ENCODE measurements at regions not wholly inside any gene's neighbourhood (a gene's known extent, or its start where the extent isn't known, plus 50 kb on each side); places are given as distances from the start of the nearest gene placed in this dataset.

DNA sequence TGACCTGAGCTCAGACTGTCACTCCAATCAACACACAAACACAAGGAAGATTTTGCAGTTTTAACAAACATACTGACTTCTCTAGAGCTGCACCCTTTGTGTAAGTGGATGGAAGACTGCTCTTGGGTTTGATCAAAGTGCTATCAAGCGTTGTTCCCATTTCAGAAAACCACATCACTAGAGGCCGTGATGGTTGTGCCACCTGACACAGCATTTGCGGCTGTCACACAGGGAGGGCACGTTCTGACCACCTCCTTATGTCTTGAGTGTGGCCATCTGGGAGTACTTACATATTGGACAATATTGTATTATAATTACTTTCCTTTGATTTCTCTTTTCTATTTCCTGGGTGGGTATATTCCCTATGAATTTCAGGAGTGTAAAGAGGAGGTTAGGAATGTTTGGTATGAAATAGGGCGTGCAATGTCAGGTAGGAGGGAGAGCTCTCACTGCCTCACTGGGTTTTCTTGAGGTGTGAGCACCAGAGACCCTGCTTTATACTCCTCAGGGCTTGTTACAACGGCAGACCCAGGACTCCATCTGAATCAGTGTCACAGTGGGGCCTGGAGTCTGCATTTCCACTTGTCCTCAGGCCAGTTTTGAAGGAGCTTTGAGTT lies 74.3 kb downstream of the SYNE3 start:
- no peak for DNase-seq (ENCODE audit: low read depth in 3 of 3)

DNA sequence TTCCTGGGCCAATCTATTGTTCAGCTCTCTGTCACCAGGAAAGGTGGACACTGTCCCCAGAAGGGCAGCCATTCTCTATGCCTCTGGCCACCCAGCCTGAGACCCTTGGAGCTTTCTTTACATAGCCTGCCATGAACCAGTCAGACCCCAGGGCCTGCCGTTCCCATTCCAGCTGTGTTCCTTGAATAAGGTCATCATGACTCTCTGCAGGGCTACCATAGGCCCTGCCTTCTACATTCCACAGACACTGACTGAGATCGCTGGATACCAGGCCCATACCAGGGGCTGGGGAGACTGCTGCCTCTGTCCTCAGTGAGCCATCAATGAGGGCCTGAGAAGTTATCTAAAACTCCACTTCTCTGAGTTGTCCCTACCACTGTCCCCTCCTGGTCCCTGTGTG lies 75.5 kb downstream of the SYNE3 start:
- no peak for DNase-seq (ENCODE audit: low read depth in 3 of 3)

DNA sequence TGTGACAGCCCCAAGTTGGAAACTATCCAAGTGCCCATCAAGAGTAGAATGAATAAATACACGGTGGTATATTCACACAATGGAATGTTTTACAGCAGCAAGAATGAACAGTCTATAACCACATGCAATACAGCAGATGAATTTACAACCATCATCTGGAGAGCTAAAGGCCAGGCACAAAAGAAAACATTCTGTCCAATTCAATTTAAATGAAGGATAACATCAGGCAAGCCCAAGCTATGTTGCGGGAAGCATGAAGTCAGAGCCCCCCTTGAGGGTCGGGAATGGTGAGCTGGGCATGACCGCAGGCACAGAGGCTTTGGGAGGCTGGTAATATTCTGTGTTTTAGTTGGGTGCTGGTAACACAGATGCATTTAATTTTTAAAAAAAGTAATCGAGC lies 76.0 kb downstream of the SYNE3 start:
- no peak for DNase-seq (ENCODE audit: low read depth in 3 of 3)

DNA sequence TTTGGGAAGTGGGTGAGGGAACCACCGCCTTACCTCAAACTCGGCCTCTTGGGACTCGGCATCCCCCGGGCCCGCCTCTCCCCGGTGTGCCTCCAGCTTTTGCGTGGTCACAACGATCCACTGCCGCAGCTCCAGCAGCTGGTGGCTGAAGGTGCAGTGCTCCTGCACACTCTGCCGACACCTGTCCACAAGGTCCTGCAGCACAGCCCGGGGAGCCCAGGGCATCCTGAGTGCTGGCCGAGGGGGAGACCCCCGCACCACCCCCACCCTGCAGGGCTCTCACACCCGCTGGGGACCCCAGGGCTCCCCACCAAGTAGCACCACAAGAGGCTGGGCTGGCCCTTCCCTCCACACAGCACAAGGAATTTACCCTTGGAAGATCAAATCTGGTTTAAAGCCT lies 76.6 kb downstream of the SYNE3 start:
- DNase-seq (ENCODE audit: low read depth in 3 of 3): no peak

- no peak for DNase-seq (ENCODE audit: low read depth in 3 of 3)
Measured at GRCh38 chr14:95437715-95438114, 78.7 kb downstream of the SYNE3 start.

- no peak for DNase-seq (ENCODE audit: low read depth in 3 of 3)
Measured at GRCh38 chr14:95436354-95436753, 80.1 kb downstream of the SYNE3 start.

DNA sequence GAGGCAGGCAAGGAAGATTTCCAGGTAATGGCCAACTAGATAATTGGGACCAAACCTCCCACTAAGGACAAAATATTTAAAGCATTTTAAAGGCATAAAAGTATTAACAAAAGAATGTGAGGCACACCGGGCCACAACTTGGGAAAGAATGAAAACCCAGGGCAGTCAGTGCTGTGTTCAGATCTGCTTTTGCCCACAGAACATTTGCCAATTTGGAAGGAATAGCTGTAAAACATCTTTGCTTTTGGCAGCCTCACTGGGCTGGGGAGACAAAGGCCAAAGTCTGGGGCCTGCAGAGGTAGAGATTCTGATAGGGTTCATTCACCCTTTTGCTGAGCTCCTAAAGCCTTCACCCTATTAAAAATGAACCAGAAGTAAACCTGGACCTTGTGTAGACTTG lies 82.3 kb downstream of the SYNE3 start:
- DNase-seq (ENCODE audit: low read depth in 3 of 3): no peak

DNA sequence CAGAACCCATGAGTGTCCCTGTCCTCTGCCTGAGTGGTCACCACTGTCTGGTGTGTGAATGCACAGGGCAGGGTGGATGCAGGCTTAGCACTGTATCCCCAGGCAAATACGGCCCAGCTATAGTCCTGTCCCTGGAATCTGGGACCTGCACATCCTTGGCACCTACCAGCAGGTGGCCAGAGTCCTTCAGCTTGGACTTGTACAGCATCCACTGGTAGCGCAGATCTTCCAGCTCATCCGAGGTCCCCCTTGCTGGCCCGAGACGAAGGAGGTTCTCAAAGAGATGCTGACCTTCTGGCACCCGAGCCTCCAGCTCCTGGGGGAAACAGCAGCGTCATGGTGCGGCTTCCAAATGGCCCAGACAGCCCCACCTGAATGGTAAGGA lies 83.4 kb downstream of the SYNE3 start:
- no peak for DNase-seq (ENCODE audit: low read depth in 3 of 3)

GRCh38 chr14:95432144-95433093 lies 84.0 kb downstream of the SYNE3 start:
- DNase-seq (ENCODE audit: low read depth in 3 of 3): no peak

DNA sequence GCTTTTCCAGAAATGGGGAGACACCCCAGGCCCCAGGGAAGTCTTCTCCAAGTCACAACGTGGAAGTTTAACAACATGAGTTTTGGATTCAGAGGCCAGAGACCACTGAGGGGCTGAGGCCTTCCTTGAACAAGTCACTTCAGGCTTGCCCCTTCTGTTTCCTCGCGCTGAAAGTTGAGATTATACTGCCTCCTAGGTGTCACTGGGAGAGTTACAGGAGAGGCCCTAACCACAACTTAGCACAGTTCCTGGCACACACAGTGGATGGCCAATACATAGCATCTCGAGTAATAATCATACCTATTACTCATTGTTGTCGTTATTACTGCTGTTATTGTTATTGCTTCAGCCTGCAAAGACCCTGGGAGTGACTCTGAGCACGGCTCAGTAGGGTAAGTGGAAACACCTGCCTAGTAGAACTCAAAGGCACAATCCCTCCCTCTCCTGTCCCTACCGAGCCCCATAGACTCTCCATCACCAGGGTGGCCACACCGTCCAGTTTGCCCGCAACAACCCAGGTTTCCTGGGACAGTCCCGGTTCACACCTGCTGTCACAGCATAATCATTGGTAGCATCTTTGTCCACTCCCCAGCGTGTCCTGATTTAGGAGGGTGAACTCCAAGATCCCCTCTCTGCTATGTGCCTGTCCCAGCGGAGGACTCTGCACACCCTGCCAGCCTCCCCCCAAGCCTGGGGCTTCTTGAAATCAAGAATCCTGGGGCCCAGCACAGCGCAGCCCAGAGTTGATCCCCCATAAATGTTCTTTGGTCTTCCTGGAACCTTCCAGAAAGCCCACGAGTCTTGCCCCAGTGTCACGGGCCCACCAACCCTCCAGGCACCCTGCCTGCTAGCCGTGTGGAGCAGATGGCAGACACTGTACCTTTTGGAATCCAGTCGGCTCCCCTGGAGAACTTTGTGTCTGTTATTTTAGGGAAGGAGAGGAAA lies 85.0 kb downstream of the SYNE3 start:
- no peak for DNase-seq (ENCODE audit: low read depth in 3 of 3)

- DNase-seq (ENCODE audit: low read depth in 3 of 3): no peak
Measured at GRCh38 chr14:95428557-95428956, 87.9 kb downstream of the SYNE3 start.

DNA sequence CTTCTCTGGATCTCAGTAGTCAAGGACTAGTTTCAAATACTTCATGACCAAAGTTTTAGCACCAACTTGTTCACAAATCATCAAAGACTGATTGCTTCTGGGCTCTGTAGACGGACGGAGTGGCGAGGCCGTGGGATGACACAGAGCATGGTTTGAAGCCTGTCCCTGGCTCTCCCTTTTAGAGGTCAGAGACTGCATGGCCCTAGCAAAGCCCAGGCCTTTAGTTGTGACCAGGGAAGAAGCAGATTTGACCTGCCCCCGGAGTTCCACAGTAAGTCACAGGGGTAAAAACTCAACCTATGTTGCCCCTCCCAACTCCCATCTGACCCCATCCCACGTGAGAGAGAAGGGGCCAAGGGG lies 90.4 kb downstream of the SYNE3 start:
- no peak for DNase-seq (ENCODE audit: low read depth in 3 of 3)

- DNase-seq (ENCODE audit: low read depth in 3 of 3): no peak
Measured at GRCh38 chr14:95425369-95426115, 90.9 kb downstream of the SYNE3 start.

DNA sequence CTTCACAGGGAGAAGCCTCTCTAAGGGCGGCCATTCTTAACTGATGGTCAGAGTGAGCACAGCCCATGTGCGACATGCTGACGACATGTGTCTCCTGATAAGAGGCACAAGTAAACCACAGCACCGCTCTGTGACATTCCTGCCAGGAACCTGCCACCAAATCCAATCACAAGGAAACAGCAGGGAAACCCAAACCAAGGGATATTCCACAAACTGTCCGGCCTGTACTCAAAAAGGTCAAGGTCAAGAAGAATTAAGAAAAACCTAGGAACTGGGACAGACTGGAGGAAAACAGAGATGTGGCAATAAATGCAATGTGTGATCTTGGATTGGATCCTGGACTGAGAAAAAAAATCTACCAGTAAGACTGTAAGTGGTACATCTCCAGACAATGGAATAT lies 91.9 kb downstream of the SYNE3 start:
- DNase-seq (ENCODE audit: low read depth in 3 of 3): no peak

DNA sequence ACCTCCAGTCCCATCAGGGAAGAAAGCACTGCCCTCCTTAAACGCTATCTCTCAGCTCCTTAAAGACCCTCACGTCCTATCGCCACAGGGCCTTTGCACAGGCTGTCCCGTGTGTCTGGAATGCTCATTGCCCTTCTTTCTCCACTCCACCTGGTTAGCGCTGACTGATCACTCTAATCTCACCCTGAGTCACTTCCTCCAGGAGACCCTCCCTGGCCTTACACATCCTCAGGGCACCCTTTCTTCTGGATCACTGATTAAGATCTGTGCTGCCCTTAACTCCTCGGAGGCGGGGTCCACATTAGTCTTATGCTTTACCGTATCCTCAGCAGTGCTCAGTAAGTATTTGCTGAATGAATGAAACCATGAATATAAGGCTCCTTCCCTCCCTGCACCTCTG lies 94.7 kb downstream of the SYNE3 start:
- no peak for DNase-seq (ENCODE audit: low read depth in 3 of 3)

- no peak for DNase-seq (ENCODE audit: low read depth in 3 of 3)
Measured at GRCh38 chr14:95420060-95420459, 96.4 kb downstream of the SYNE3 start.

DNA sequence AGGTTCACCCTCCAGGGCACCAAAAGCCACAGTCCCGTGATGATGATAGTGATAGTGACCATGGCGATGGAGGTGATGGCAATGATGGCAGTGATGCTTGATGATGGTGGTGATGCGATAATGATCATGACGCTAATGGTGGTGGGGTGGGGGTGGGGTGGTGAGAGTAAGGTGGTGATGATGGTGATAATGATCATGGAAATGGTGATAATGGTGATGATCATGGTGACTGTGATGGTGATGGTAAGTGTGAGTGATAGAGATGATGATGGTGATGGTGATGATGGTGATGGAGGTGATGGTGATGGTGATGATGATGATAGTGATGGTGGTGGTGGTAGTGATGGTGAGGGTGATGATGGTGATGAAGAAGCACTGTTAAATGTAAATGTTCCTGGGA lies 96.9 kb downstream of the SYNE3 start:
- DNase-seq (ENCODE audit: low read depth in 3 of 3): no peak

- DNase-seq (ENCODE audit: low read depth in 3 of 3): no peak
Measured at GRCh38 chr14:95418858-95419257, 97.6 kb downstream of the SYNE3 start.

- DNase-seq (ENCODE audit: low read depth in 3 of 3): no peak
Measured at GRCh38 chr14:95417492-95417891, 97.8 kb upstream of the CLMN start.

DNA sequence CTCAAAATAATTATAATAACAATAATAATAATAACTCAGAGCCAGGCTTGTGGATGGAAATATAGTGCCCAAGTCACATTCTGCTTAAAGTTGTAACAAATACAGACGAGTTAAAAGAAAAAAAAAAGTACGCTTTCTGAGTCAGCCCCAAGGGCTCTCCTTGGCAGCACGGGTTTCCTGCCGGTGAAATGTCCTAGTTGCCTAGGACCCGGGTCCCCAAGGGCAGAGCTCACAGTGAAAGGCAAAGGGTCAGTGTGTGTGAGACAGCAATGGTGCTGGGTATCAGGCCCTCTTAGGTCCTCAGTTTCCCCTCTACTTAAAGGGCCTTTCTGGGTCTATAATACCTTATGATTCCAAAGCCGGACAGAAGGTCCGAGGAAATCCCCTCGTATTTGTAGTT lies 96.3 kb upstream of the CLMN start:
- no peak for DNase-seq (ENCODE audit: low read depth in 3 of 3)
